GM18519 (cell line): ENCODE measurements at regions not wholly inside any gene's neighbourhood (a gene's known extent, or its start where the extent isn't known, plus 50 kb on each side); places are given as distances from the start of the nearest gene placed in this dataset.
"Not testable (repeated sequence)": the region's sequence is repeated elsewhere in the genome, so short reads cannot be mapped to it uniquely, and the experiment has no call there.

Source experiments
- ATAC-seq: cut with Tn5 transposase; IDR thresholded peaks from one replicate; pipeline ENCODE4 v1.9.1; 2021; ENCODE audit warnings: mild to moderate bottlenecking, moderate library complexity; ENCODE audit not compliant: unreplicated experiment, low FRiP score

- no peak for ATAC-seq
Observed at GRCh38 chr15:35966781-35967180, 420.8 kb upstream of the DPH6 start.

DNA sequence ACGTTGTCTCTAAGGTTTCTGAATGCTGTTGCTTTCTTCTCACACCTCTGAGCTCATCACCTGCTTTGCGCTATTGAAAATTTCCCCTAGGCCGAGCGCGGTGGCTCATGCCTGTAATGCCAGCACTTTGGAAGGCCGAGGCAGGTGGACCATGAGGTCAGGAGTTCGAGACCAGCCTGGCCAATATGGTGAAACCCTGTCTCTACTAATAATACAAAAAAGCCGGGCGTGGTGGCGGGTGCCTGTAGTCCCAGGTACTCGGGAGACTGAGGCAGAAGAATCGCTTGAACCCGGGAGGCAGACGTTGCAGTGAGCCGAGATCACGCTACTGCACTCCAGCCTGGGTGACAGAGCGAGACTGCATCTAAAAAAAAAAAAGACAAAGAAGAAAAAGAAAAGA, 422.0 kb upstream of the DPH6 start:
- ATAC-seq, result not testable (repeated sequence)

DNA sequence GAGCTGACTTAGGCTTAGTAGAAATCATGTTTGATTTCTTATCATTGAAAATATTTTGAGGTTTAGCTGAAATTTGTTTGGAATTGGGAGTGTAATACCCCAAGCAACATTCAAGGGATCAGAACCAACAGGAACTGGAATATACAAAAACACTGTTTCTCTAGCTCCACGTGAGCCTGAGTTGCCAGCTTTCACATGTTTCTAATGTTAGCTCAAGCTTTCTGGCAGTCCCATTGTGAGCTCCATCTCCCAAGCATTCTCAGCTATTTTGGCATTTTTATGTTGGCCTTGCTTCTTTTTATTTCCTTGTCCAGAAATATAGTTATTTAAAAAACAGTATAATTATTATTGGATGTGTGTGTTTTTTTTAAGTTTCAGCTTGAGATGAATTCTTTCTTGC, 427.1 kb upstream of the DPH6 start:
- no peak for ATAC-seq

GRCh38 chr15:35974052-35974451, 428.1 kb upstream of the DPH6 start:
- ATAC-seq, result no peak

- no peak for ATAC-seq
Observed at GRCh38 chr15:35975941-35976340, 430.0 kb upstream of the DPH6 start.

DNA sequence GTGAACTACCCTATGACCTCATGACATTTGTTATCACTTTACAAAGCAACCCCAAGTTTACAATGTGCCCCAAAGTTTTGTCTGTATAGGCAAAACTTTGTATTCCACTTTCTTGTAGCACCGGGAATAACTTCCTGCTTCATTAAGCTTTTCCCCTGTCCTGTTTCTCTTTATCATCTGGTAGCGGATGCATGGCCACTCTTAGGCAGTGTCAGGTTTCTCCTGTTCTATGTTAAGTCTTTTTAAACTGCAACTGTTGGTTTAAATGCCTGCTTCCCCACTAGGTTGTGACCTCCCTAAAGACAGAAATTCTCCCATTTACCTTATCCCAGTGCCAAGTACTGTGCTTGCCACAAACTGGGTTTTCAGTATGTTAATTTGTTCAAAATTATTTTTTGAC, 433.6 kb upstream of the DPH6 start:
- ATAC-seq, result no peak

GRCh38 chr15:35980719-35981118, 434.8 kb upstream of the DPH6 start:
- ATAC-seq, result no peak

GRCh38 chr15:35986191-35986721, 440.3 kb upstream of the DPH6 start:
- no peak for ATAC-seq

GRCh38 chr15:35987056-35987455, 441.1 kb upstream of the DPH6 start:
- ATAC-seq, result no peak

GRCh38 chr15:35991386-35991785, 445.4 kb upstream of the DPH6 start:
- no peak for ATAC-seq

GRCh38 chr15:35992791-35993190, 446.8 kb upstream of the DPH6 start:
- no peak for ATAC-seq

GRCh38 chr15:35993196-35993595, 447.2 kb upstream of the DPH6 start:
- no peak for ATAC-seq

DNA sequence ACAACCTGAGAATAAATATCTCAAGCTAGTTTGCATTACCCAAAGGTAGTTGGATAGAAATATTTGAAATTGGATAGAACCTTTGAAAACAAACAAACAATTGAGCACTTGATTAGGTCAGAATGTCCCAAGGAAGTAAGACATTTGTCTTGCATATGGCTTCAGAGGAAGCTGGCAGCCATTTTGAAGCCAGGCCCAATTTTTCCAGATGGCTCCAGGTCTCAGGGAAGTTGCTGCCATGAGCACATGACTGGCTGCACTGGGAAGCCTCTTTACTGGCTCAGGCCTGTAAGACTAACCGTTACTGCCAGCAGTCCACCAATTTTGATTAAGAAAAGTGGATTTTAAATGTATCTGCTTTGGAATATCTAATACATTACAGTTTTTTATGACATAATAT, 448.9 kb upstream of the DPH6 start:
- ATAC-seq, result no peak

DNA sequence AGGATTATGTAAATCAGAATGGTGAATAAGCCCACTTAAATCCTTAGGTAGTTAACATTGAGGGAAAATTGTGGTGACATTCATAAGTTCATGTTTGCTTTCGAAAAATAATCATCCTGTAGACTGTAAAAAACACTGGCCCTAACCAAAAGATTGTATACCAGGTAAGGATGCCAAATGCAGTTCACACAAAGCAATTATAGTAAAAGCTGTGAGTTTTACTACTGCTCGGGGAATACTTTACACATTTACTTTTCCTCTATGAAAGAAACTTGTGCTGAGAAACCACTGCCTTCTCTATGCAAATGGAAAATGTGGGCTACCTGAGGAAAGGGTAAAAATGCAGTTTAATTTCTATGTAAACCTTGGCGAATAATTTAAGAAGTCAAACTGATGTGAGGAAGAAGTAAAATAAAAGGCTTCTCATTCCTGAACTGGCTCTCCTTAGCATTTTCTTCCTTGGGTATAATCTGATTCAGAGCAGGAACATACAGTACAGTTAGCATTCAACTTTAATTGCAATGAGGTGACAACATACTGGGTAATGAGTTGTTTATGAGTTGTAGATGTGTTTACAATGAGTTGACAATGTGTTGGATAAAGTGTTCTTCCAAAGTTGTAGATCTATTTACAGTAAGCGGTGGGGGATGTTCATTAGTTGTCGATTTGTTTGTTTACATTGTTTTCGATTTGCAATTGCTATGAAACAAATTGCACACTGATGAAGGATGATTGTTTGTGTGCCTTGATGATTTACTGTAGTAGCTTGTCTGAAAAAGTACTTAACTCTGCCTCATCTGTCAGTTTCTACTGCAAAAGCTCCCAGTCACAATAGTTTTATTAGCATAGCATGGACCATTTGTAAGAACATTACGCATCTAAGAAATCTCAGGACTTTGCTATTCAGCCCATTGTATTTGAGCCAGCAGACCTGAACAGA, 453.0 kb upstream of the DPH6 start:
- no peak for ATAC-seq

- ATAC-seq, result no peak
Observed at GRCh38 chr15:36004891-36005490, 459.0 kb upstream of the DPH6 start.

DNA sequence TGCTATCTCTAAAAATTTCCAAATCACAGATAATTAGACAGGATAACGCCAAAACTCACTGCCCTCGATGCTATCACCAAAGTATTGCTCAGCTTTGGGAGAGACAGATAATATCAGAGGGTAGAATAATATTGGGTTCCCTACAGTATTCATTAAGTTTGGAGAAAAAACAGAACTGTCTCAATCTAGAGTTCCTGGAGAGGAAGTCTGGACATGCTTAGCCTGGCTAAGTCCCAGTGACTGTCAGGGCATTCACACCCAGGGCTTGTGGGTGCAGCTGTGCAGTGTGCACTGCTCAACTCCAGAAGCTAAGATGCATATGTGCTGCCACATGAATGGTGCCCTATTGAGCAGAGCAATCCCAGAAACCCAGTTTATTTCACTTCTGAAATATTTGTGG, 459.6 kb upstream of the DPH6 start:
- ATAC-seq, result no peak

GRCh38 chr15:36007699-36008098, 461.7 kb upstream of the DPH6 start:
- ATAC-seq, result no peak

GRCh38 chr15:36008719-36009118, 462.8 kb upstream of the DPH6 start:
- no peak for ATAC-seq

DNA sequence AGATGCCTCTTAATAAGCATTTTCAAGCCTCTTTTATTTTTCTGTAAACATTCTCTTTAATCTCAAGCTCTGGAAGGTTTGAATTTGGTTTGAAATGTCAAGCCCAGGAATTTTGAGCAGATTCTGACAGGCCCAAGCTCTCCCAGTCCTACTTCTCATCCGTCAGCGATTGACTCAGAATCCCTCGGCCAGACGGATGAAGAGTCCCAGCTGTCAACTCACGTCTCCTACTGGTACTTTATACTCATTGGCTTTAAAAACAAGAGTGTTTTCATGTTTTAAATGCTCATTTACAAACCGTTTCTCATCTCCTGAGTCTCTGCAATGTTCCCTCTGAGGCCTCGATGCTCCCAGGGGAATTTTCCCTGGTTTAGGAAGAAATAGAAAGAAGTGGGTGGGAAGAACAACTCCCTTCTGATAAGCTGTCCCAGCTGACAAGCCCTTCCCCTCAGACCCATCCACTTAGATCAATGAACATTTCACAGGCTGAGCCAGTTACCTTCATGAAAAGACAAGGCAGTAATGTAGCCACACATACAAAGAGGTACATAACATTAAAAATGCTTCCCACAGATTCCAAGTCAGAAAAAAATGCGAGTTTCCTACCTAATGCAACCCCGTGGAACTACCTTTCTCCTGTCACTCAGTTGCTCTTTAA, 478.2 kb upstream of the DPH6 start:
- no peak for ATAC-seq

DNA sequence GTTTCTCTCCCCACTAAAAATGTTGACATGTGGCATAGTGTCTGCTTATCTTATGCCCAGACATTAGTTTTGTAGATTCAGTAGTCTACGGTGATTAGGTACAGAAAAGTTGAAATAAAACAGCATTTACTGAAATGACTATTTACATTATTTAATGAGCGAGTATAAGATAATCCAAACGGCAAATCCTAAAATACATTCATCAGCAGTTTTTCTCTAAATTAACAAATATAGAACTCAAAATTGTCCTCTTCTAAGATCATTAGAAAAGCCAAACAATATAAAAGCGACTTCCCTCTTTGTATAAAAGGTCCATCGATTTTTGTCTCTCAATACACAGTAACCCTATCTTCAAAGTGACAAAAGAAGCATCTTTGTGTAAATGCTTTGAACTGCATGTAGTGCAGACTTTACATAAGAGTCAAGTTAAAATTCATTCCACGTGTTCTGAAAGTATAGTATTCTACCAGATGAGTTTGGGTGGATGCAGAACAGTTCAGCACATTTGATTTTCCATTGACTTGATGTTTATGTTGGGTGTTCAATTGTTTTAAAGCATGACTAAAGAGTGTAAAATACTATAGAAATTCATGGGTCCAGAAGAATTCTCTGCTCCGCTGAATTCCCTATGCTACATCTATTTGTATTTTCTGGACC, 480.8 kb upstream of the DPH6 start:
- no peak for ATAC-seq
